DMS79 treated with DMSO at 0.1 percent for 48 hours (cell line): ENCODE measurements at regions not wholly inside any gene's neighbourhood (a gene's known extent, or its start where the extent isn't known, plus 50 kb on each side); places are given as distances from the start of the nearest gene placed in this dataset.
"Not testable (repeated sequence)": the region's sequence is repeated elsewhere in the genome, so short reads cannot be mapped to it uniquely, and the experiment has no call there.

Experiments
- DNase-seq: peaks from one replicate; lab custom pipeline; 2025; lab: John Stamatoyannopoulos, UW

GRCh38 chr12:38016602-38017001 lies 300.0 kb upstream of the ALG10B start:
- no peak for DNase-seq

DNA sequence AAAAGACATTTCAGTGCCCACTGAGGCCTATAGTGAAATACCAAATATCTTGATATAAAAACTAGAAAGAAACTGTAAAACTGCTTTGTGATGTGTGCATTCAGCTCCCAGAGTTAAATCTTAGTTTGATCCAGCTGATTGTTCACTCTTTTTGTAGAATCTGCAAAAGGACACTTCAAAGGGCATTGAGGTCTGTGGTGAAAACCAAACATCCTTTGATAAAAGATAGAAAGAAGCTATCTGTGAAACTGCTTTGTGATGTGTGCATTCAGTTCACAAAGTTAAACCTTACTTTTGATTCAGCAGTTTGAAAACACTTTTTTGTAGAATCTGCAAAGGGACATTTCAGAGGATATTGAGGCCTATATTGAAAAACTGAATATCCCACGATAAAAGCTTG lies 290.7 kb upstream of the ALG10B start:
- DNase-seq = no peak

- no peak for DNase-seq
Measured at GRCh38 chr12:38053113-38053512, 263.5 kb upstream of the ALG10B start.

DNA sequence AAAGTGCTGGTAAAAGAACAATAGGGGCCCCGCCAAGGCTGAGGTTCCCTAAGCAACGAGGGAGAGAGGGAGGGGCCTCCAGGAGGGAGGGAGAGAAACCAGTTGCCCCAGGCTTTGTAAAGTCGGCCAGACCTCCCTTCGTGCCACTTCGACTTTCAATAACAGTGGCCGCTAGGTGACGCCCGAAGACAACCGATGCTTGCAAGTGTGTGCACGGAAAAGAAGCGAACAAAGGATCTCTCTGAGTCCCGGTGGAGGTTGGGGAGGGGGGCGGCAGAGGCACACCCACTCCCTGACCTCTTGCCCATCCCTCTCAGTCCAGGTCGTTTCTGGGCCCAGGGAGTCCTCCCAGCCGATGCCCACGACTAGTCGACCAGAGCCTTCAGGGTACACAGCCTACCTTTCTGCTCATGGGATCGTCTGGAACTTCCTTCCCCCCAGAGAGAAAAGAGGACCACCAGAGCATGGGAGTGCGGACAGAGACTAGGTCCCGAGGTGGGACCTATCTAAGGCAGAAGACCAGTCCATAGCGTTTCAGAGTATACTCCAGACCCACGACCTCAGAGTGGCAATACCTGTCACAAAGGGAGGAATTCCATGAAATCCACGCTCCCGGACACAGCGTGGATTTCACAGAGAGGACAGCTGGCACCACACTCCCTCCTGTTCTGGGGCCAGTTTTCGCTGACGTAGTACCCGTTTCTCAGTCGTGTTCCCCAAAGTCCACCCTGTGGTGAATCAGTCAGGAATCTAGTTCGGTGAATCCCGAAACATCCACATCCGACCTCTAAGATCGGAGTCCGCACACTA lies 262.7 kb upstream of the ALG10B start:
- no peak for DNase-seq

DNA sequence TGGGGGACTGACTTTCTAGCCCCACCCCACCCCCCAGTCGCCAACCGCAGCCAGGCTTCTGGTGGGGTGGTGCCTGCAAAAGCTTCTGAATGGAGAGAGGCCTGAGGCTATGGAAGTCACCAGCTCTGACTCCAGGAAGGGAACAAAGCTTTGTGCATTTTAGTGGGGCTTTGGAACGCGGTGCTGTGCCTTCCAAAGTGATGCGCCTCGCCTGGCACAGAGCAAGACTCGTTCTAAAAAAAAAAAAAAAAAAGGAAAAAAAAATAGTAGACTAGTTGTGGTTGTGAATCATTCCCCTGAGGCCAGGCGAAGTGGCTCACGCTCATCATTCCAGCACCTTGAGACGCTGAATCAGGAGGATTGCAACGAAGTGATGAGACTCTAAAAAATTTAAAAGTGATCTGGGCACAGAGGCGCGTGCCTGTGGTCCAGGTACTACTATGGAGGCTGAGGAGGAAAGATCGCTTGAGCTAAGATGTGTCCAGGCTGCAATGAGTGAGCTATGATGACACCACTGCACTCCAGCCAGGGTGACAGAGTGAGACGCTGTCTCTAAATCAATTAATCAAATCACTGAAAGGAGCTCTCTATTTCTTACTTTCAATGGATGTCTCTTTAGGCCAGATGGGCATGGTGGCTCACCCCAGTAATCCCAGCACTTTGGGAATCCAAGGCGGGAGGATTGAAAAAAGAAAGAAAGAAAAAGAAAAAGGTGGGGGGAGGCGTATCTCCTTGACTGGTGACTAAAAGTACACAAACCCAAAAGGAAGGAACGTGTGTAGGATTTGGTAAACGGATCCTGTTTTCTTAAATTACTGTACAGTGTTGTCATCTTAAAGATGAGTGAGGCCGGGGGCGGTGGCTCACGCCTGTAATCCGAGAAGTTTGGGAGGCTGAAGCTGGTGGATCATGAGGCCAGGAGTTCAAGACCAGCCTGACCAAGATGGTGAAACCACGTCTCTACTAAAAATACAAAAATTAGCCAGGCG lies 259.6 kb upstream of the ALG10B start:
- DNase-seq = no peak

GRCh38 chr12:38099686-38100085 lies 216.9 kb upstream of the ALG10B start:
- no peak for DNase-seq

DNA sequence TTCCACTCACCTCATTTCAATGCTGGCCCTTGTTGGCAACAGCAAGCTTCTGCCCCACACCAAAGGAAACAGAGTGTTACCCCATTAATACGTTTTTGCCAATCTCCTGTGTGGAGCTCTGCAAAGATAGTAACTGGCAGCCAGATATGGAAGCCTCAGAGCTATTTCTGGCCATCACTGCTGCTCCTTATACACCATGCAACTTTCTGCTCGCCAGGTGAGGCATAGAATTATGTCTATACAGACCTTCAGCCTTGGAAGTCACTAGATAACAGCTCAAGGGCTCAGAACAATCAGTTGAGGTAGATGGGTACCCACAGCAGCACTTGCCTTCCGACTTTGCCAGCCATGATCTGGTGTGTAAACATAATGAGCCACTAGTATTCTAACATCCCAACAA lies 214.8 kb upstream of the ALG10B start:
- no peak for DNase-seq

DNA sequence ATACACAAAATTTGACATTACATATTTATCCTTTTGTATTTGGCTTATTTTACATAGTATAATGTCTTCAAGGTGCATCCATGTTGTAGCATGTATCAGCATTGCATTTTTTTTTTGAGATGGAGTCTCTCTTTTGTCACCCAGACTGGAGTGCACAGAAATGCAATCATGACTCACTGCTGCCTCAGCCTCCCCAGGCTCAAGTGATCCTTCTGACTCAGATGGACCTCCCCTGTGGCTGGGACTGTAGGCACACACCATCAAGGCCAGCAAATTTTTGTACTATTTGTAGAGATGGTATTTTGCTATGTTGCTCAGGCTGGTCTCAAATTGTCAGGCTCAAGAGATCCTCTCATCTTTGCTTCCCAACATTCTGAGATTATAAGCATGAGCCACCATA lies 214.4 kb upstream of the ALG10B start:
- DNase-seq = no peak

- DNase-seq = no peak
Measured at GRCh38 chr12:38110026-38110699, 206.4 kb upstream of the ALG10B start.

- DNase-seq = no peak
Measured at GRCh38 chr12:38113991-38114390, 202.6 kb upstream of the ALG10B start.

DNA sequence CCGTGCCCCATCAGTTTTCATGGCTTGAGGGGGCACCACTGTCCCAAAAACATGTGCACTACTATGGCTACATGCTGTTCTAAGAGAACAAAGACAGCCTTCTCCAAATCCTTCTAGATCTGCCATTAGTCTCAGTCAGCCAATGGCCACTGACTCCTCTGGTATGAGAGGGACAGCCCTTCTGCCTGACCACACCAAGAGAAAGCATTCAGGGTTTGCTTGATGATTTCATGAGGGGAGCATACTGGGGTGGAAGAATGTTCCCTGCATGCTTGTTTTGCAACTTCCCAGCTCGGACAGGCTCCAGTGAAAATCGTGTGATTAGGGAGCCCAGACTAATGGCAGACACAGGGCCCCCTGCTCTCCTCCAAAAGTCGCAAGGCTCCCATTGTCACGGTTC lies 199.6 kb upstream of the ALG10B start:
- no peak for DNase-seq

- DNase-seq = no peak
Measured at GRCh38 chr12:38118632-38119031, 197.9 kb upstream of the ALG10B start.

DNA sequence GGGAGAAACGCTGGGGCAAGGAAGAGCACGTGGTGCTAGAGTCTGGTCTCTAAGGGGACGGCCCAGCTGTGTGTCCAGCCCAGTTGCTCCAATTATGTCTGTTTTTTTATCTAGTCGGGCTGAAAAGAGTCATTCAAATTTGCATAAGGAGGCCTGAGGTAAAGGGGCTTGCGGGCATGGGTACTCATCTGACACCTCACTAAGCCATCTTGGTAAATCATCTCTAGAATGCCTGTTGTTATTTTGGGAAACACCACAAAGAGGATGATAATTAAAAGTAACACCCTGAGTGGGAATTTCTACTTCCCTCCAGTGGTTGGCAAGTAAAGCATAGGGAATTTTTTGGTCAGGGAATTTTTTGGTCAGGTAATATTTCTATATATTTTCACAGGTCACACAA lies 196.1 kb upstream of the ALG10B start:
- no peak for DNase-seq

- DNase-seq = not testable (repeated sequence)
Measured at GRCh38 chr12:38123028-38123427, 193.5 kb upstream of the ALG10B start.

DNA sequence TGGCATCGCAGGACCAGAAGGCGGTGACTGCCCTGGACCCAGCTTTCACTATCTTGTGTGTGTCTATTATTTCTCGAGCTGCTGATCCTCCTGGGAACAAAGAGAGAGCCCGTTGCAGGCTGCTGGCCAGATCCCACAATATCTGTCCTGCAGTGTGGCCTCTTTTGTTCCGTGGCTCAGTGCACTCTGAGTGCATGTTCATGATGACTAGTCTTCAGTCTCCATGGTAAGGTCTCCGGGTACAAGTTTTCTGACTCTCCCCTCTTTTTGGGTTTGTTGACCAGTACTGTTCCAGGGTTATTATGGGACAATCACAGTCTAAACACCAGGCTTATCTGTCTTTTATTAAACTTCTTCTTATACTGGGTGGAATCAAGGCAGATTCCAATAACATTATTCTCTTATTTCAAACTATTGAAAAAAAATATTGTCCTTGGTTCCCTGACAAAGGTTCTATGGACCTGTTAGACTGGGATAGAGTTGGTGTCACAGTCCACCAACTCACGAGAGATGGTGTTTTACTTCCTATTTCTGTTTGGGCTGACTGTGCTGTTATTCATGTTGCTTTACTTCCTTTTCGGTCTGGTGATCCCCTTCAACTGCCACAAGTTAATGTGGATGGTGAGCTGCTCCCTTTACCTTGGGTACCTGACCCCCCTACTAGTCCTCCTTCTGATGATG lies 192.9 kb upstream of the ALG10B start:
- DNase-seq = no peak

GRCh38 chr12:38124247-38125012 lies 192.1 kb upstream of the ALG10B start:
- DNase-seq = no peak

DNA sequence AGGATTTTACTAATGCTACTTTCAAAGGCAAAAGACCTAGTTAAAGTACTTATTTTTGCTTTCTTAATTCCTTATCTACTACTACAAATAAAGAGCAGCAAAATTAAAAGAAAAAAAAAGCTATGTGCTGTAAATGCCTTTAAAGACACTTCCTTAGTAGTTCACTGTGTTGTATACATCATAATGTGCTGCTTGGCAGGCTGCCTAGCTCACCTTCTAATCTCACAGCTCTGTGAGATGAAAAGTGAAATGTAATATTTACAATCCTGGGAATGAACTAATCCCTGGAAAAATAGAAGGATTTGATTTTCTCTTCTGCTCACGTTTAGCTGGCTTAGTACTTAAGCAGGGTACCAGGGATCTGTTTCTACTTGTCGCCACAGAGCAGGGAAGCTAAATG lies 184.4 kb upstream of the ALG10B start:
- DNase-seq = no peak

- no peak for DNase-seq
Measured at GRCh38 chr12:38137287-38137686, 179.3 kb upstream of the ALG10B start.

DNA sequence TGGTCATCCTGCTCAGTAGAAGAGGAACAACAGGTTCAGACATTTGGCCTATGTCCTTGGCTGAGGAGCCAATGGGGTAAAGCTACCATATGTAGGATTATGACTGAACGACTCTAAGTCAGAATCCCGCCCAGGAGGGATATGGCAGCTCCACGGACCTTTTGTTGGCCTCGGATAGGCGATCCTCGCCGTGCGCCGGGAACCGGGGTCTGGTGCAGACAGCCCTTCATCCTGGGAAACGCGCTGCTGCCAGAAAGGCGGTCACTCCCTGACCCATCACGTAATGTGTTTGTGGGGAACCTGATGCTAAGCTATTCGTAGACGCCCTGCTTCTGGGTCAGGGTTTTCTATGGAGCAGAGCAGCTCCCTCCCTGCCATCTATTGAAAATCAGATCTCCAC lies 178.9 kb upstream of the ALG10B start:
- DNase-seq = no peak

DNA sequence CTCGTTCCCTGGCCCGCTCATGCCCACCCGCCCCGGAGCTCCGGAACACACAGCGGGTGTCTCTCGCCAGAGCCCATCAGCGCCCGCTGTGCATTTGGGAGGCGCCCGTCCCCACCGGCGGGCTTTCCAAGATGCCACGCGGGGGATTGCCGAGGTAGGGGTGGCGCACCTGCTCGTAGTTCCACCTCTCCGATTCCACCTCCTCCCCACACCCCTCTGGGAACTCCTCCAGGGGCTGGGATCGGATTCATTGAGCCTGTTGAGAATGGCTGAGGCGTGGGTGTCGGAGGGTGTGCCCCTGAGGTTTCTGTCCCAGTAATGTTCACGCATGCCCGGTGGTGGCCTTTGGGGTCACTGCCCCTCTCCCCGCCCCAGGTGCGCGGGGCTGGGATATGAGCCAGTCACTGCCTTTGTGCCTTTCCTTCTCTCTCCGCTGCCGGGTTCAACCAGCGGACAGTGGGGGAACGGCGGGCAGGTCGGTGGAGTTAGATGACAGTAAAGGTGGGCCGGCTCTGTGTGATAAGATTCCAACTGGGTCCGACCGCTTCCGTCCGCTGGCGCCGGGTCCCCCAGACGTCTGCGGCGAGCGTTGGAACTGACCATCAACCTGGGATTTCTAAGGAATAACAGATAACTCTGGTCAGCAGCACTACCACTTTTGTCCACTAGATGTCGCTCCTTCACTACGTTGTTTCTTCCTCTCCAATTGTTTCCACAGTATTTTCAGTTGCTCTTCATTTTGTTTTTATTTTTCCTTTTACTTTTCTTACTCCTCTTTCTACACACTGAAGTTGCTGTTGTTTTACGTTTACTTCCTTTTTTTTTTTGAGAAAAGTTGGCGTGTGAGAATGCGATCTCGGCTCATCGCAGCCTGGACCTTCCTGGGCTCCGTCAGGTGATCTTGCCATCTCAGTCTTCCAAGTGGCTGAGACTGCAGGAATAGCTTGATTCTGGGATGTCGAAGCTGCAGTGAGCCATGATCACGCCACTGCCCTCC lies 178.1 kb upstream of the ALG10B start:
- DNase-seq = peak; percentile 4
